ENCODE measurements at regions not wholly inside any gene's neighbourhood (a gene's known extent, or its start where the extent isn't known, plus 50 kb on each side); places are given as distances from the start of the nearest gene placed in this dataset.
"Not testable (repeated sequence)": the region's sequence is repeated elsewhere in the genome, so short reads cannot be mapped to it uniquely, and the experiment has no call there.

GRCh38 chrX:66110112-66110511, 53.9 kb upstream of the HEPH start:
- Mint-ChIP-seq H3K4me1 (peaks cover 9% of the 10 kb centered on the region), H3K36me3 (peaks cover 3% of the 10 kb centered on the region), H3K27me3 (no peaks in the 10 kb centered on the region), H3K4me3 (no peak overlapping the region), H3K9me3 (peaks cover 4% of the 10 kb centered on the region), H3K27ac (no peak overlapping the region)
- CTCF ChIA-PET, result interaction anchor here (0.7 to 1.6 kb wide), 7 partner anchors 18 to 528 kb away, joined by 3 to 5 read pairs (median 3); no protein-coding TSS in a partner anchor
- DNase-seq, result no peak

DNA sequence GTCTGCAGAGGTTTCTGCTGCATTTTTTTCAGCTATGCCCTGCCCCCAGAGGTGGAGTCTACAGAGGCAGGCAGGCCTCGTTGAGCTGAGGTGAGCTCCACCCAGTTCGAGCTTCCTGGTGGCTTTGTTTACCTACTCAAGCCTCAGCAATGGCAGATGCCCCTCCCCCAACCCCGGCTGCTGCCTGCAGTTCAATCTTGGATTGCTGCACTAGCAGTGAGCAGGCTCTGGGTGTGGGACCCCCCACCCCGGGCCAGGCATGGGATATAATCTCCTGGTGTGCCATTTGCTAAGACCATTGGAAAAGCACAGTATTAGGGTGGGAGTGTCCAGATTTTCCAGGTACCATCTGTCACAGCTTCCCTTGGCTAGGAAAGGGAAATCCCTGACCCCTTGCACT, 56.2 kb upstream of the HEPH start:
- CTCF ChIA-PET, DNase-seq, H3K4me1 Mint-ChIP-seq, H3K27me3 Mint-ChIP-seq, H3K27ac Mint-ChIP-seq, H3K9me3 Mint-ChIP-seq, H3K36me3 Mint-ChIP-seq, H3K4me3 Mint-ChIP-seq: not testable (repeated sequence)

DNA sequence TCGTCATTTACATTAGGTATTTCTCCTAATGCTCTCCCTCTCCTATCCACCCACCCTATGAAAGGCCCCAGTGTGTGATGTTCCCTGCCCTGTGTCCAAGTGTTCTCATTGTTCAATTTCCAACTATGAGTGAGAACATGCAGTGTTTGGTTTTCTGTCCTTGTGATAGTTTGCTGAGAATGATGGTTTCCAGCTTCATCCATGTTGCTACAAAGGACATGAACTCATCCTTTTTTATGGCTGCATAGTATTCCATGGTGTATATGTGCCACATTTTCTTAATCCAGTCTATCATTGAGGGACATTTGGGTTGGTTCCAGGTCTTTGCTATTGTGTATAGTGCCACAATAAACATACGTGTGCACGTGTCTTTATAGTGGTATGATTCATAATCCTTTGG, 61.6 kb upstream of the HEPH start:
- H3K27me3 Mint-ChIP-seq, CTCF ChIA-PET, DNase-seq, H3K4me3 Mint-ChIP-seq, H3K9me3 Mint-ChIP-seq, H3K4me1 Mint-ChIP-seq, H3K36me3 Mint-ChIP-seq, H3K27ac Mint-ChIP-seq: not testable (repeated sequence)

- Mint-ChIP-seq H3K27me3 (no peaks in the 10 kb centered on the region), H3K9me3 (peaks cover 11% of the 10 kb centered on the region), H3K36me3 (no peaks in the 10 kb centered on the region), H3K4me3 (no peak overlapping the region), H3K4me1 (no peaks in the 10 kb centered on the region), H3K27ac (no peak overlapping the region)
- no peak for DNase-seq
- CTCF ChIA-PET, result no interaction called here
These were observed 58.3 kb upstream of the VSIG4 start for GRCh38 chrX:66098162-66098561.

GRCh38 chrX:66096987-66097386, 57.1 kb upstream of the VSIG4 start:
- H3K27ac Mint-ChIP-seq, H3K4me3 Mint-ChIP-seq, H3K4me1 Mint-ChIP-seq, DNase-seq, H3K9me3 Mint-ChIP-seq, H3K36me3 Mint-ChIP-seq, CTCF ChIA-PET, H3K27me3 Mint-ChIP-seq: not testable (repeated sequence)

GRCh38 chrX:66090004-66090403, 50.1 kb upstream of the VSIG4 start:
- DNase-seq, H3K27me3 Mint-ChIP-seq, H3K4me3 Mint-ChIP-seq, H3K36me3 Mint-ChIP-seq, CTCF ChIA-PET, H3K27ac Mint-ChIP-seq: not testable (repeated sequence)
- Mint-ChIP-seq H3K9me3 (peaks cover 12% of the 10 kb centered on the region), H3K4me1 (peaks cover 19% of the 10 kb centered on the region)

Data from activated naive CD4-positive, alpha-beta T cell treated with anti-CD3 and anti-CD28 coated beads, Interleukin-2, amount 10 ng/mL, durations not matched to agents 7 days and 5 days (primary cell).